T1000 (cell line): ENCODE measurements at regions not wholly inside any gene's neighbourhood (a gene's known extent, or its start where the extent isn't known, plus 50 kb on each side); places are given as distances from the start of the nearest gene placed in this dataset.
"Not testable (repeated sequence)": the region's sequence is repeated elsewhere in the genome, so short reads cannot be mapped to it uniquely, and the experiment has no call there.

Source experiments
- DNase-seq: peaks from one replicate; lab custom pipeline; 2025; ENCODE audit warnings: mixed read lengths; lab: John Stamatoyannopoulos, UW

- no peak for DNase-seq
Measured at GRCh38 chr4:103307453-103308247, 109.5 kb upstream of the CENPE start.

GRCh38 chr4:103306870-103307375, 108.8 kb upstream of the CENPE start:
- no peak for DNase-seq

- no peak for DNase-seq
Measured at GRCh38 chr4:103305355-103305754, 107.2 kb upstream of the CENPE start.

GRCh38 chr4:103303011-103303410, 104.9 kb upstream of the CENPE start:
- DNase-seq: no peak

- no peak for DNase-seq
Measured at GRCh38 chr4:103292959-103293358, 94.8 kb upstream of the CENPE start.

GRCh38 chr4:103292373-103292772, 94.2 kb upstream of the CENPE start:
- no peak for DNase-seq

GRCh38 chr4:103289186-103289585, 91.0 kb upstream of the CENPE start:
- DNase-seq: no peak

GRCh38 chr4:103272174-103272573, 74.0 kb upstream of the CENPE start:
- DNase-seq: no peak

- no peak for DNase-seq
Measured at GRCh38 chr4:103268746-103269145, 70.6 kb upstream of the CENPE start.

GRCh38 chr4:103264905-103265304, 66.8 kb upstream of the CENPE start:
- no peak for DNase-seq

- not testable (repeated sequence) for DNase-seq
Measured at GRCh38 chr4:103256068-103256467, 57.9 kb upstream of the CENPE start.
